ENCODE measurements at regions not wholly inside any gene's neighbourhood (a gene's known extent, or its start where the extent isn't known, plus 50 kb on each side); places are given as distances from the start of the nearest gene placed in this dataset.

- H3K9me3 ChIP-seq (ENCODE audit: severe bottlenecking) = no peaks in the 10 kb centered on the region
- H3K27me3 ChIP-seq (ENCODE audit: insufficient read depth, low read depth, severe bottlenecking) = no peaks in the 10 kb centered on the region
- H3K4me3 ChIP-seq (ENCODE audit: low read depth, low read length) = no peak overlapping the region
- H3K27ac ChIP-seq = no peak overlapping the region
- H3K36me3 ChIP-seq = no peaks in the 10 kb centered on the region
- no peak for TF ChIP-seq CTCF (IDR thresholded peaks at IDR 0.05; ENCODE audit: low read depth, low read length)
- DNase-seq = no peak
These were observed 644.3 kb downstream of the BCL11A start for GRCh38 chr2:59909147-59909546.

GRCh38 chr2:59905731-59906130 is 647.7 kb downstream of the BCL11A start:
- no peak for DNase-seq
- no peaks in the 10 kb centered on the region for H3K36me3 ChIP-seq
- H3K4me3 ChIP-seq (ENCODE audit: low read depth, low read length) = no peak overlapping the region
- no peaks in the 10 kb centered on the region for H3K27me3 ChIP-seq (ENCODE audit: insufficient read depth, low read depth, severe bottlenecking)
- no peaks in the 10 kb centered on the region for H3K9me3 ChIP-seq (ENCODE audit: severe bottlenecking)
- TF ChIP-seq CTCF (IDR thresholded peaks at IDR 0.05; ENCODE audit: low read depth, low read length) = no peak
- H3K27ac ChIP-seq = no peak overlapping the region

- no peak for TF ChIP-seq CTCF (IDR thresholded peaks at IDR 0.05; ENCODE audit: low read depth, low read length)
- no peak overlapping the region for H3K27ac ChIP-seq
- no peak for DNase-seq
- no peak overlapping the region for H3K4me3 ChIP-seq (ENCODE audit: low read depth, low read length)
- H3K27me3 ChIP-seq (ENCODE audit: insufficient read depth, low read depth, severe bottlenecking) = no peaks in the 10 kb centered on the region
- H3K9me3 ChIP-seq (ENCODE audit: severe bottlenecking) = no peaks in the 10 kb centered on the region
- no peaks in the 10 kb centered on the region for H3K36me3 ChIP-seq
These were observed 649.4 kb downstream of the BCL11A start for GRCh38 chr2:59903994-59904544.

- Histone ChIP-seq H3K36me3 (no peaks in the 10 kb centered on the region), H3K27me3 (ENCODE audit: insufficient read depth, low read depth, severe bottlenecking) (no peaks in the 10 kb centered on the region), H3K27ac (no peak overlapping the region), H3K9me3 (ENCODE audit: severe bottlenecking) (no peaks in the 10 kb centered on the region), H3K4me3 (ENCODE audit: low read depth, low read length) (no peak overlapping the region)
- DNase-seq = no peak
- TF ChIP-seq CTCF (IDR thresholded peaks at IDR 0.05; ENCODE audit: low read depth, low read length) = no peak
These were observed 652.6 kb downstream of the BCL11A start for GRCh38 chr2:59900728-59901452.

GRCh38 chr2:59899692-59900091 is 653.8 kb downstream of the BCL11A start:
- H3K27ac ChIP-seq = no peak overlapping the region
- H3K27me3 ChIP-seq (ENCODE audit: insufficient read depth, low read depth, severe bottlenecking) = no peaks in the 10 kb centered on the region
- no peak overlapping the region for H3K4me3 ChIP-seq (ENCODE audit: low read depth, low read length)
- H3K36me3 ChIP-seq = no peaks in the 10 kb centered on the region
- TF ChIP-seq CTCF (IDR thresholded peaks at IDR 0.05; ENCODE audit: low read depth, low read length) = no peak
- DNase-seq = no peak
- H3K9me3 ChIP-seq (ENCODE audit: severe bottlenecking) = no peaks in the 10 kb centered on the region

All from WERI-Rb-1 (cell line).